ENCODE measurements at regions not wholly inside any gene's neighbourhood (a gene's known extent, or its start where the extent isn't known, plus 50 kb on each side); places are given as distances from the start of the nearest gene placed in this dataset.

- Histone ChIP-seq H3K27ac (ENCODE audit: insufficient read depth in 1 of 2, low read depth in 1 of 2, low read length in 2 of 2, poor library complexity in 1 of 2, severe bottlenecking in 2 of 2) (no peak overlapping the region), H3K4me1 (ENCODE audit: control extremely low read depth in 1 of 4, control insufficient read depth in 4 of 4, insufficient read depth in 4 of 4, low read length in 3 of 4) (peaks cover 0 to 4% (median 2%) of the 10 kb centered on the region in 4 experiments), H3K36me3 (ENCODE audit: control insufficient read depth in 4 of 4, insufficient read depth in 4 of 4, low read length in 3 of 4) (no peaks in the 10 kb centered on the region), H3K9me3 (ENCODE audit: control extremely low read depth in 1 of 5, control insufficient read depth in 4 of 5, insufficient read depth in 2 of 5, low read depth in 1 of 5, low read length in 4 of 5) (peaks cover 0 to 11% (median 0%) of the 10 kb centered on the region in 5 experiments), H3K27me3 (replicated peaks in 2 of 5; ENCODE audit: control insufficient read depth in 4 of 5, insufficient read depth in 5 of 5, low read length in 4 of 5) (peaks cover 0 to 63% (median 6%) of the 10 kb centered on the region in 5 experiments), H3K4me3 (ENCODE audit: control insufficient read depth in 1 of 7, extremely low read depth in 1 of 7, insufficient read depth in 4 of 7, low read depth in 2 of 7, low read length in 6 of 7) (no peak overlapping the region)
- CTCF ChIA-PET, result no interaction called here
- 48% methylated on average over 12 of the region's 14 CpGs for WGBS (ENCODE audit: insufficient coverage)
- DNase-seq, result no peak
- POLR2A ChIA-PET, result no interaction called here
Observed at GRCh38 chr20:57030611-57031600, 235.5 kb downstream of the BMP7 start.

- no peaks in the 10 kb centered on the region for H3K36me3 ChIP-seq (ENCODE audit: control insufficient read depth in 4 of 4, insufficient read depth in 4 of 4, low read length in 3 of 4)
- 84% methylated on average over 2 of the region's 2 CpGs for WGBS (ENCODE audit: insufficient coverage)
- H3K4me3 ChIP-seq (ENCODE audit: control insufficient read depth in 1 of 7, extremely low read depth in 1 of 7, insufficient read depth in 4 of 7, low read depth in 2 of 7, low read length in 6 of 7), result no peak overlapping the region
- H3K9me3 ChIP-seq (ENCODE audit: control extremely low read depth in 1 of 5, control insufficient read depth in 4 of 5, insufficient read depth in 2 of 5, low read depth in 1 of 5, low read length in 4 of 5), result peaks cover 0 to 11% (median 0%) of the 10 kb centered on the region in 5 experiments
- no peak overlapping the region for H3K27ac ChIP-seq (ENCODE audit: insufficient read depth in 1 of 2, low read depth in 1 of 2, low read length in 2 of 2, poor library complexity in 1 of 2, severe bottlenecking in 2 of 2)
- peaks cover 0 to 69% (median 6%) of the 10 kb centered on the region in 5 experiments for H3K27me3 ChIP-seq (replicated peaks in 2 of 5; ENCODE audit: control insufficient read depth in 4 of 5, insufficient read depth in 5 of 5, low read length in 4 of 5)
- ChIA-PET CTCF (no interaction called here), POLR2A (no interaction called here)
- no peak for DNase-seq
- peaks cover 0 to 4% (median 2%) of the 10 kb centered on the region in 4 experiments for H3K4me1 ChIP-seq (ENCODE audit: control extremely low read depth in 1 of 4, control insufficient read depth in 4 of 4, insufficient read depth in 4 of 4, low read length in 3 of 4)
Observed at GRCh38 chr20:57031867-57032355, 234.5 kb downstream of the BMP7 start.

- Histone ChIP-seq H3K27ac (ENCODE audit: insufficient read depth in 1 of 2, low read depth in 1 of 2, low read length in 2 of 2, poor library complexity in 1 of 2, severe bottlenecking in 2 of 2) (no peak overlapping the region), H3K27me3 (replicated peaks in 2 of 5; ENCODE audit: control insufficient read depth in 4 of 5, insufficient read depth in 5 of 5, low read length in 4 of 5) (peaks cover 0 to 62% (median 6%) of the 10 kb centered on the region in 5 experiments), H3K9me3 (ENCODE audit: control extremely low read depth in 1 of 5, control insufficient read depth in 4 of 5, insufficient read depth in 2 of 5, low read depth in 1 of 5, low read length in 4 of 5) (peaks cover 0 to 11% (median 0%) of the 10 kb centered on the region in 5 experiments), H3K36me3 (ENCODE audit: control insufficient read depth in 4 of 4, insufficient read depth in 4 of 4, low read length in 3 of 4) (no peaks in the 10 kb centered on the region), H3K4me3 (ENCODE audit: control insufficient read depth in 1 of 7, extremely low read depth in 1 of 7, insufficient read depth in 4 of 7, low read depth in 2 of 7, low read length in 6 of 7) (no peak overlapping the region), H3K4me1 (ENCODE audit: control extremely low read depth in 1 of 4, control insufficient read depth in 4 of 4, insufficient read depth in 4 of 4, low read length in 3 of 4) (peaks cover 0 to 4% (median 2%) of the 10 kb centered on the region in 4 experiments)
- CTCF ChIA-PET, result no interaction called here
- 89% methylated on average over 7 of the region's 9 CpGs for WGBS (ENCODE audit: insufficient coverage)
- POLR2A ChIA-PET, result no interaction called here
- DNase-seq, result no peak
Observed at GRCh38 chr20:57032847-57033246, 233.6 kb downstream of the BMP7 start.

DNA sequence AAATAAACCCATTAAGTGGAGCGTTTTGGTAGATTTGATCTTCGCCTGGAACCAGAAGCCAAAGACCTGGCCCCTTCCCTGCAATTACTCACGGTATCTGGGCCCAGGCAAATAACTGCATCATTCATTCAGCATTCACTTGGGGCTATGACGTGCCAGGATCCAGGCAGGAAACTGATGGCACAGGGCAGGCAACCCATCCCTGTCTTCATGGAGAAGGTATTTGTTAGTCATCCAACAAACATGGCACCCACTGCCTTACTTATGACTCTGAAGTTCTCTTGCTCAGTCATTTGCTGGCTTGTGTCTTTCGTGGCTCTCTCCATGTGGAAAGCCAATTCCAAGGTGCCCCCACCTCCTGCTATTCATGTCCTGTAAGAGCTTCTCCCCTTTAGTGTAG, 232.4 kb downstream of the BMP7 start:
- POLR2A ChIA-PET, result no interaction called here
- 88% methylated on average over 5 of the region's 5 CpGs for WGBS (ENCODE audit: insufficient coverage)
- DNase-seq, result no peak
- H3K4me1 ChIP-seq (ENCODE audit: control extremely low read depth in 1 of 4, control insufficient read depth in 4 of 4, insufficient read depth in 4 of 4, low read length in 3 of 4), result peaks cover 0 to 4% (median 2%) of the 10 kb centered on the region in 4 experiments
- no peak overlapping the region for H3K4me3 ChIP-seq (ENCODE audit: control insufficient read depth in 1 of 7, extremely low read depth in 1 of 7, insufficient read depth in 4 of 7, low read depth in 2 of 7, low read length in 6 of 7)
- no peak overlapping the region for H3K27ac ChIP-seq (ENCODE audit: insufficient read depth in 1 of 2, low read depth in 1 of 2, low read length in 2 of 2, poor library complexity in 1 of 2, severe bottlenecking in 2 of 2)
- H3K27me3 ChIP-seq (replicated peaks in 2 of 5; ENCODE audit: control insufficient read depth in 4 of 5, insufficient read depth in 5 of 5, low read length in 4 of 5), result peaks cover 0 to 60% (median 6%) of the 10 kb centered on the region in 5 experiments
- CTCF ChIA-PET, result no interaction called here
- no peaks in the 10 kb centered on the region for H3K36me3 ChIP-seq (ENCODE audit: control insufficient read depth in 4 of 4, insufficient read depth in 4 of 4, low read length in 3 of 4)
- peaks cover 0 to 11% (median 0%) of the 10 kb centered on the region in 5 experiments for H3K9me3 ChIP-seq (ENCODE audit: control extremely low read depth in 1 of 5, control insufficient read depth in 4 of 5, insufficient read depth in 2 of 5, low read depth in 1 of 5, low read length in 4 of 5)

DNA sequence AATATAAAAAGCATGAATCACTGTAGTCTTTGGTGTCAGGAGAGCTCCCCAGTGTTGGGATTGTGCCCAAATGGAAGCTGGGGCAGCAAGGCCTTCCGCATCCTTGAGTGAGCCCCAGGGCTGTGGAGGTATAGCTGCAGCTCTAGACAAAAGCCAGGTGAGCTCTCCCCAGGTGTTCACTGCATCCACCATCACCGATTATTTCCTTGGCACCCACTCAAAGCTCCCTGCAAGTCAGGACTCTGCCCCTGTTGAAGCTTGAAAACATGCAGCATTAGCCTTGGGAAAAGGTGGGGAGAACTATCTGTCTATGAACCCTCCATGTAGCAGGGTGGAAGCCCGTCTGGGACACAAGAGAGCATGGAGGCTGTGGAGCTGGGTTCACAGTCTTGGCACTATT, 228.8 kb downstream of the BMP7 start:
- no peaks in the 10 kb centered on the region for H3K36me3 ChIP-seq (ENCODE audit: control insufficient read depth in 4 of 4, insufficient read depth in 4 of 4, low read length in 3 of 4)
- H3K4me1 ChIP-seq (ENCODE audit: control extremely low read depth in 1 of 4, control insufficient read depth in 4 of 4, insufficient read depth in 4 of 4, low read length in 3 of 4), result no peaks in the 10 kb centered on the region
- ChIA-PET POLR2A (interaction anchor here (0.6 kb wide), 1 partner anchor 73 kb away, joined by 4 read pairs; no protein-coding TSS in a partner anchor), CTCF (no interaction called here)
- peaks cover 0 to 11% (median 0%) of the 10 kb centered on the region in 5 experiments for H3K9me3 ChIP-seq (ENCODE audit: control extremely low read depth in 1 of 5, control insufficient read depth in 4 of 5, insufficient read depth in 2 of 5, low read depth in 1 of 5, low read length in 4 of 5)
- H3K27me3 ChIP-seq (replicated peaks in 2 of 5; ENCODE audit: control insufficient read depth in 4 of 5, insufficient read depth in 5 of 5, low read length in 4 of 5), result peaks cover 0 to 44% (median 4%) of the 10 kb centered on the region in 5 experiments
- H3K4me3 ChIP-seq (ENCODE audit: control insufficient read depth in 1 of 7, extremely low read depth in 1 of 7, insufficient read depth in 4 of 7, low read depth in 2 of 7, low read length in 6 of 7), result no peak overlapping the region
- 94% methylated on average over 3 of the region's 3 CpGs for WGBS (ENCODE audit: insufficient coverage)
- no peak overlapping the region for H3K27ac ChIP-seq (ENCODE audit: insufficient read depth in 1 of 2, low read depth in 1 of 2, low read length in 2 of 2, poor library complexity in 1 of 2, severe bottlenecking in 2 of 2)
- DNase-seq, result no peak

- Histone ChIP-seq H3K9me3 (ENCODE audit: control extremely low read depth in 1 of 5, control insufficient read depth in 4 of 5, insufficient read depth in 2 of 5, low read depth in 1 of 5, low read length in 4 of 5) (peaks cover 0 to 11% (median 0%) of the 10 kb centered on the region in 5 experiments), H3K27ac (ENCODE audit: insufficient read depth in 1 of 2, low read depth in 1 of 2, low read length in 2 of 2, poor library complexity in 1 of 2, severe bottlenecking in 2 of 2) (no peak overlapping the region), H3K27me3 (replicated peaks in 2 of 5; ENCODE audit: control insufficient read depth in 4 of 5, insufficient read depth in 5 of 5, low read length in 4 of 5) (peaks cover 0 to 40% (median 4%) of the 10 kb centered on the region in 5 experiments), H3K4me1 (ENCODE audit: control extremely low read depth in 1 of 4, control insufficient read depth in 4 of 4, insufficient read depth in 4 of 4, low read length in 3 of 4) (no peaks in the 10 kb centered on the region), H3K4me3 (ENCODE audit: control insufficient read depth in 1 of 7, extremely low read depth in 1 of 7, insufficient read depth in 4 of 7, low read depth in 2 of 7, low read length in 6 of 7) (no peak overlapping the region), H3K36me3 (ENCODE audit: control insufficient read depth in 4 of 4, insufficient read depth in 4 of 4, low read length in 3 of 4) (no peaks in the 10 kb centered on the region)
- CTCF ChIA-PET, result no interaction called here
- DNase-seq, result no peak
- POLR2A ChIA-PET, result no interaction called here
- WGBS (ENCODE audit: insufficient coverage), result 90% methylated on average over 3 of the region's 4 CpGs
Observed at GRCh38 chr20:57038608-57039440, 227.6 kb downstream of the BMP7 start.

All from common myeloid progenitor, CD34-positive (primary cell).